ENCODE measurements at regions not wholly inside any gene's neighbourhood (a gene's known extent, or its start where the extent isn't known, plus 50 kb on each side); places are given as distances from the start of the nearest gene placed in this dataset.

GRCh38 chr6:148142821-148143220 lies 199.8 kb upstream of the SASH1 start:
- DNase-seq (ENCODE audit: low read depth): no peak
- H3K4me3 ChIP-seq (ENCODE audit: low read depth, low read length): no peak overlapping the region
- TF ChIP-seq CTCF (IDR thresholded peaks at IDR 0.05; ENCODE audit: low read depth, low read length, missing control alignments): no peak

- no peak for TF ChIP-seq CTCF (IDR thresholded peaks at IDR 0.05; ENCODE audit: low read depth, low read length, missing control alignments)
- H3K4me3 ChIP-seq (ENCODE audit: low read depth, low read length): no peak overlapping the region
- no peak for DNase-seq (ENCODE audit: low read depth)
These were observed 198.9 kb upstream of the SASH1 start for GRCh38 chr6:148143771-148144170.

GRCh38 chr6:148144917-148145521 lies 197.6 kb upstream of the SASH1 start:
- TF ChIP-seq CTCF (IDR thresholded peaks at IDR 0.05; ENCODE audit: low read depth, low read length, missing control alignments): peak; percentile 76
- no peak overlapping the region for H3K4me3 ChIP-seq (ENCODE audit: low read depth, low read length)
- peak; percentile 12 for DNase-seq (ENCODE audit: low read depth)

GRCh38 chr6:148146717-148147462 lies 195.7 kb upstream of the SASH1 start:
- no peak overlapping the region for H3K4me3 ChIP-seq (ENCODE audit: low read depth, low read length)
- TF ChIP-seq CTCF (IDR thresholded peaks at IDR 0.05; ENCODE audit: low read depth, low read length, missing control alignments): no peak
- no peak for DNase-seq (ENCODE audit: low read depth)

GRCh38 chr6:148147463-148147830 lies 195.2 kb upstream of the SASH1 start:
- no peak overlapping the region for H3K4me3 ChIP-seq (ENCODE audit: low read depth, low read length)
- no peak for DNase-seq (ENCODE audit: low read depth)
- no peak for TF ChIP-seq CTCF (IDR thresholded peaks at IDR 0.05; ENCODE audit: low read depth, low read length, missing control alignments)

- no peak for TF ChIP-seq CTCF (IDR thresholded peaks at IDR 0.05; ENCODE audit: low read depth, low read length, missing control alignments)
- no peak overlapping the region for H3K4me3 ChIP-seq (ENCODE audit: low read depth, low read length)
- no peak for DNase-seq (ENCODE audit: low read depth)
These were observed 190.6 kb upstream of the SASH1 start for GRCh38 chr6:148151896-148152643.

Data from GM12864 (cell line).